H9 (cell line): ENCODE measurements at regions not wholly inside any gene's neighbourhood (a gene's known extent, or its start where the extent isn't known, plus 50 kb on each side); places are given as distances from the start of the nearest gene placed in this dataset.
"Not testable (repeated sequence)": the region's sequence is repeated elsewhere in the genome, so short reads cannot be mapped to it uniquely, and the experiment has no call there.

Experiments
- DNase-seq: peaks from one replicate; pipeline ENCODE4 v3.0.0-alpha.2; 2017
- H2AFZ ChIP-seq: one replicate; pipeline ENCODE4 v1.6.1; 2013; ENCODE audit warnings: mild to moderate bottlenecking, low read length, control low read depth, moderate library complexity
- H2AK5ac ChIP-seq: 2 replicates; pipeline ENCODE4 v1.6.1; 2013; ENCODE audit warnings: low read length, control low read depth, mixed read lengths; ENCODE audit not compliant: insufficient read length
- H2BK120ac ChIP-seq: one replicate; pipeline ENCODE4 v1.6.1; 2013; ENCODE audit warnings: low read depth, mild to moderate bottlenecking, low read length, control low read depth, inconsistent platforms; ENCODE audit not compliant: poor library complexity, severe bottlenecking
- H2BK12ac ChIP-seq: 2 replicates; pipeline ENCODE4 v1.6.1; 2013; ENCODE audit warnings: low read length, control low read depth, mixed read lengths, low read depth; ENCODE audit not compliant: insufficient read length
- H2BK15ac ChIP-seq: 2 replicates; pipeline ENCODE4 v1.6.1; 2013; ENCODE audit warnings: low read depth, low read length, control low read depth
- H2BK20ac ChIP-seq: one replicate; pipeline ENCODE4 v1.6.1; 2013; ENCODE audit warnings: low read depth, mild to moderate bottlenecking, low read length, control low read depth, inconsistent platforms; ENCODE audit not compliant: poor library complexity, severe bottlenecking
- H2BK5ac ChIP-seq: 2 replicates; pipeline ENCODE4 v1.6.1; 2013; ENCODE audit warnings: low read length, control low read depth, mixed read lengths; ENCODE audit not compliant: insufficient read length
- H3K14ac ChIP-seq: 2 replicates; pipeline ENCODE4 v1.6.1; 2013; ENCODE audit warnings: low read length, control low read depth; ENCODE audit not compliant: insufficient read depth
- H3K18ac ChIP-seq: 2 replicates; pipeline ENCODE4 v1.6.1; 2013; ENCODE audit warnings: low read depth, mild to moderate bottlenecking, mixed read lengths, low read length, control low read depth; ENCODE audit not compliant: insufficient read length
- H3K23ac ChIP-seq: 2 replicates; pipeline ENCODE4 v1.6.1; 2013; ENCODE audit warnings: low read length, control low read depth, mixed read lengths, low read depth; ENCODE audit not compliant: insufficient read length
- H3K23me2 ChIP-seq: 2 replicates; pipeline ENCODE4 v1.6.1; 2013; ENCODE audit warnings: low read depth, mild to moderate bottlenecking, mixed read lengths, low read length, control low read depth; ENCODE audit not compliant: insufficient read length, poor library complexity, severe bottlenecking
- H3K27ac ChIP-seq: 2 replicates; pipeline ENCODE4 v1.5.1; 2013; ENCODE audit warnings: low read length, control low read depth, mixed read lengths, low read depth; ENCODE audit not compliant: insufficient read length
- H3K27me3 ChIP-seq: 2 replicates; pipeline ENCODE4 v1.6.1; 2013; ENCODE audit warnings: low read length, control low read depth, inconsistent platforms; ENCODE audit not compliant: insufficient read depth
- H3K4ac ChIP-seq: 2 replicates; pipeline ENCODE4 v1.6.1; 2013; ENCODE audit warnings: low read depth, mild to moderate bottlenecking, control low read depth, inconsistent platforms, low read length, moderate library complexity
- H3K4me1 ChIP-seq: 2 replicates; pipeline ENCODE4 v1.6.1; 2013; ENCODE audit warnings: low read length, control low read depth, inconsistent platforms; ENCODE audit not compliant: insufficient read depth
- H3K4me2 ChIP-seq: 2 replicates; pipeline ENCODE4 v1.6.1; 2013; ENCODE audit warnings: low read length, control low read depth, mixed read lengths; ENCODE audit not compliant: insufficient read length, insufficient read depth
- H3K56ac ChIP-seq: 2 replicates; pipeline ENCODE4 v1.6.1; 2013; ENCODE audit warnings: low read depth, mild to moderate bottlenecking, mixed read lengths, low read length, control low read depth; ENCODE audit not compliant: insufficient read length
- H3K79me1 ChIP-seq: 2 replicates; pipeline ENCODE4 v1.6.1; 2013; ENCODE audit warnings: low read depth, mild to moderate bottlenecking, moderate library complexity, low read length, control low read depth, inconsistent platforms; ENCODE audit not compliant: insufficient read depth, poor library complexity, severe bottlenecking
- H3K79me2 ChIP-seq: 2 replicates; pipeline ENCODE4 v1.6.1; 2013; ENCODE audit warnings: low read length, control low read depth, inconsistent platforms; ENCODE audit not compliant: insufficient read depth
- H3K9ac ChIP-seq: 2 replicates; pipeline ENCODE4 v1.6.1; 2013; ENCODE audit warnings: low read length, control low read depth, mixed read lengths; ENCODE audit not compliant: insufficient read length; ENCODE audit errors: extremely low read depth
- H3K9me3 ChIP-seq: one replicate; pipeline ENCODE4 v1.6.1; 2013; ENCODE audit warnings: low read depth, low read length, inconsistent platforms; ENCODE audit not compliant: control insufficient read depth
- H3T11ph ChIP-seq: one replicate; pipeline ENCODE4 v1.6.1; 2013; ENCODE audit warnings: mild to moderate bottlenecking, low read length, control low read depth, inconsistent platforms
- H4K20me1 ChIP-seq: one replicate; pipeline ENCODE4 v1.6.1; 2013; ENCODE audit not compliant: control insufficient read depth, insufficient read length, insufficient read depth
- H4K5ac ChIP-seq: 2 replicates; pipeline ENCODE4 v1.6.1; 2013; ENCODE audit warnings: low read depth, mild to moderate bottlenecking, mixed read lengths, low read length, control low read depth; ENCODE audit not compliant: insufficient read length
- H4K8ac ChIP-seq: replicated peaks from 2 replicates; pipeline ENCODE4 v1.6.1; 2013; ENCODE audit warnings: low read length, control low read depth, mixed read lengths, low read depth; ENCODE audit not compliant: insufficient read length
- H4K91ac ChIP-seq: 2 replicates; pipeline ENCODE4 v1.6.1; 2013; ENCODE audit warnings: low read depth, mild to moderate bottlenecking, moderate library complexity, mixed read lengths, low read length, control low read depth; ENCODE audit not compliant: insufficient read length
- H3K27ac Mint-ChIP-seq, 3 experiments: 2 replicates in 2 of 3; 3 replicates in 1 of 3; pipeline ENCODE4 v1.8.0; 2020 to 2021; ENCODE audit warnings: mixed read lengths in 3 of 3, mild to moderate bottlenecking in 1 of 3, moderate library complexity in 1 of 3
- H3K27me3 Mint-ChIP-seq: 2 replicates; pipeline ENCODE4 v1.8.0; 2021; ENCODE audit warnings: low read depth, mild to moderate bottlenecking, moderate library complexity, mixed read lengths
- H3K36me3 Mint-ChIP-seq, 3 experiments: 2 replicates in 2 of 3; 3 replicates in 1 of 3; pipeline ENCODE4 v1.8.0; 2020 to 2021; ENCODE audit warnings: low read depth in 3 of 3, mixed read lengths in 3 of 3; ENCODE audit not compliant: insufficient read depth in 1 of 3
- H3K4me1 Mint-ChIP-seq, 2 experiments: 2 replicates each; pipeline ENCODE4 v1.8.0; 2020; ENCODE audit warnings: mixed read lengths in 2 of 2
- H3K4me3 Mint-ChIP-seq, 2 experiments: 2 replicates in 1 of 2; 3 replicates in 1 of 2; pipeline ENCODE4 v1.8.0; 2020 to 2021; ENCODE audit warnings: mild to moderate bottlenecking in 2 of 2, mixed read lengths in 2 of 2, moderate library complexity in 1 of 2
- H3K9me3 Mint-ChIP-seq, 2 experiments: 2 replicates in 1 of 2; 3 replicates in 1 of 2; pipeline ENCODE4 v1.8.0; 2020; ENCODE audit warnings: mild to moderate bottlenecking in 2 of 2, mixed read lengths in 2 of 2, moderate library complexity in 1 of 2
- WGBS: extraction: QIAGEN DNeasy Blood & Tissue Kit; methylation state at CpG from one replicate; pipeline ENCODE4 v1.1.7; 2013; ENCODE audit warnings: missing lambda C conversion rate, low lambda C conversion rate, mixed read lengths; ENCODE audit not compliant: insufficient read length; ENCODE audit errors: extremely low coverage; 5-methylcytosine and 5-hydroxymethylcytosine counted together
- TF ChIP-seq, protein P1 (sequence below): fragments of 200-600 bp; sonication (generic); conservative IDR thresholded peaks from 3 replicates; pipeline ENCODE4 v1.8.0; 2021; ENCODE audit warnings: antibody characterized with exemption, mild to moderate bottlenecking

DNA sequence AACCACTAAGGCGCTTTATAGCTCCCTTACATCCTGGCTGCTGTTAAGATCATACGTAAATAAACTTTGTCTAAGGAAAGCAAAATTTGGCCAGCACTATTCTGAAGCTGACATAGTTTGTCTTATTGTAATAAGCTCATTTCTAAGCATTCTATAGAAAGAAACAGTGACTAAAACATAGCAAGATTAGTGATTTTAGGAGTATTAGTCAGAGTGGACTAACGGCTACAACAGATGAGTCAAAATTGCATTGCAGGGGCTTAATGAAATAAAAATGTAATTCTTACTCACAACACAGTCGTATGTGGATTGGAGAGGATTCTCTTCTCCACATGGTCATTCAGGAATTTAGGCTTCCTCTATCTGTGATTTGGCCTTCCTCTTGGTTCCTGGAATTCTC is 347.6 kb downstream of the GADD45G start:
- no peak overlapping the region for H2AK5ac ChIP-seq
- H3K18ac ChIP-seq: no peak overlapping the region
- H4K20me1 ChIP-seq: no peaks in the 10 kb centered on the region
- no peak overlapping the region for H3K14ac ChIP-seq
- no peak overlapping the region for H3T11ph ChIP-seq
- no peak overlapping the region for H3K27ac ChIP-seq
- no peak overlapping the region for H2BK5ac ChIP-seq
- H2BK12ac ChIP-seq: no peak overlapping the region
- H3K4ac ChIP-seq: no peak overlapping the region
- H2AFZ ChIP-seq: no peak overlapping the region
- peaks cover 6% of the 10 kb centered on the region for H3K27me3 Mint-ChIP-seq
- TF ChIP-seq, protein P1, sequence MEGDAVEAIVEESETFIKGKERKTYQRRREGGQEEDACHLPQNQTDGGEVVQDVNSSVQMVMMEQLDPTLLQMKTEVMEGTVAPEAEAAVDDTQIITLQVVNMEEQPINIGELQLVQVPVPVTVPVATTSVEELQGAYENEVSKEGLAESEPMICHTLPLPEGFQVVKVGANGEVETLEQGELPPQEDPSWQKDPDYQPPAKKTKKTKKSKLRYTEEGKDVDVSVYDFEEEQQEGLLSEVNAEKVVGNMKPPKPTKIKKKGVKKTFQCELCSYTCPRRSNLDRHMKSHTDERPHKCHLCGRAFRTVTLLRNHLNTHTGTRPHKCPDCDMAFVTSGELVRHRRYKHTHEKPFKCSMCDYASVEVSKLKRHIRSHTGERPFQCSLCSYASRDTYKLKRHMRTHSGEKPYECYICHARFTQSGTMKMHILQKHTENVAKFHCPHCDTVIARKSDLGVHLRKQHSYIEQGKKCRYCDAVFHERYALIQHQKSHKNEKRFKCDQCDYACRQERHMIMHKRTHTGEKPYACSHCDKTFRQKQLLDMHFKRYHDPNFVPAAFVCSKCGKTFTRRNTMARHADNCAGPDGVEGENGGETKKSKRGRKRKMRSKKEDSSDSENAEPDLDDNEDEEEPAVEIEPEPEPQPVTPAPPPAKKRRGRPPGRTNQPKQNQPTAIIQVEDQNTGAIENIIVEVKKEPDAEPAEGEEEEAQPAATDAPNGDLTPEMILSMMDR: no peak
- no peaks in the 10 kb centered on the region for H3K27me3 ChIP-seq
- no peaks in the 10 kb centered on the region for H3K79me2 ChIP-seq
- no CpG with 5 or more reads among the region's 4 CpGs for WGBS
- H3K9ac ChIP-seq: no peak overlapping the region
- no peak overlapping the region for H4K91ac ChIP-seq
- H2BK20ac ChIP-seq: no peak overlapping the region
- H3K4me1 ChIP-seq: peaks cover 5% of the 10 kb centered on the region; the same call in 1 of the 2 replicates
- H2BK15ac ChIP-seq: no peak overlapping the region
- no peaks in the 10 kb centered on the region for H3K79me1 ChIP-seq
- H3K4me3 Mint-ChIP-seq: no peak overlapping the region
- H3K4me1 Mint-ChIP-seq: peaks cover 21 to 29% of the 10 kb centered on the region in 2 experiments
- no peak overlapping the region for H4K5ac ChIP-seq
- no peak overlapping the region for H3K27ac Mint-ChIP-seq
- H3K23me2 ChIP-seq: no peaks in the 10 kb centered on the region
- peaks cover 7 to 9% of the 10 kb centered on the region in 2 experiments for H3K9me3 Mint-ChIP-seq
- no peak overlapping the region for H2BK120ac ChIP-seq
- no peak overlapping the region for H3K4me2 ChIP-seq
- DNase-seq: no peak
- no peak overlapping the region for H3K23ac ChIP-seq
- no peak overlapping the region for H4K8ac ChIP-seq
- H3K9me3 ChIP-seq: no peaks in the 10 kb centered on the region
- H3K36me3 Mint-ChIP-seq: peaks cover 0 to 14% (median 0%) of the 10 kb centered on the region in 3 experiments; a peak in 1 of 7 replicates
- H3K56ac ChIP-seq: no peak overlapping the region

- H3K4me2 ChIP-seq, H3K9me3 ChIP-seq, H2AFZ ChIP-seq, H3K23ac ChIP-seq, H3K9me3 Mint-ChIP-seq, H3K23me2 ChIP-seq, H3K79me2 ChIP-seq, H3T11ph ChIP-seq, H2BK120ac ChIP-seq, H4K91ac ChIP-seq, H3K4me1 ChIP-seq, H3K4me3 Mint-ChIP-seq, H3K56ac ChIP-seq, H3K27me3 Mint-ChIP-seq, H2AK5ac ChIP-seq, H2BK5ac ChIP-seq, H3K18ac ChIP-seq, H3K27ac ChIP-seq, DNase-seq, H3K4ac ChIP-seq, H4K20me1 ChIP-seq, H3K27me3 ChIP-seq, H2BK15ac ChIP-seq, H3K14ac ChIP-seq, H4K5ac ChIP-seq, H3K79me1 ChIP-seq, H4K8ac ChIP-seq, H2BK20ac ChIP-seq, H2BK12ac ChIP-seq, H3K9ac ChIP-seq: not testable (repeated sequence)
- H3K36me3 Mint-ChIP-seq: peaks cover 0 to 14% (median 0%) of the 10 kb centered on the region in 3 experiments; a peak in 1 of 7 replicates
- H3K4me1 Mint-ChIP-seq: peaks cover 21 to 27% of the 10 kb centered on the region in 2 experiments
- peak overlapping the region in 1 of 3 experiments; percentile 12; a peak in 1 of 7 replicates for H3K27ac Mint-ChIP-seq
- no CpG with 5 or more reads among the region's 4 CpGs for WGBS
Measured at GRCh38 chr9:89953263-89953662, 348.5 kb downstream of the GADD45G start.
